GM03348 (cell line): ENCODE measurements at regions not wholly inside any gene's neighbourhood (a gene's known extent, or its start where the extent isn't known, plus 50 kb on each side); places are given as distances from the start of the nearest gene placed in this dataset.

Experiments used
- DNase-seq: peaks from one replicate; pipeline ENCODE4 v3.0.0; 2012; ENCODE audit warnings: low spot score

DNA sequence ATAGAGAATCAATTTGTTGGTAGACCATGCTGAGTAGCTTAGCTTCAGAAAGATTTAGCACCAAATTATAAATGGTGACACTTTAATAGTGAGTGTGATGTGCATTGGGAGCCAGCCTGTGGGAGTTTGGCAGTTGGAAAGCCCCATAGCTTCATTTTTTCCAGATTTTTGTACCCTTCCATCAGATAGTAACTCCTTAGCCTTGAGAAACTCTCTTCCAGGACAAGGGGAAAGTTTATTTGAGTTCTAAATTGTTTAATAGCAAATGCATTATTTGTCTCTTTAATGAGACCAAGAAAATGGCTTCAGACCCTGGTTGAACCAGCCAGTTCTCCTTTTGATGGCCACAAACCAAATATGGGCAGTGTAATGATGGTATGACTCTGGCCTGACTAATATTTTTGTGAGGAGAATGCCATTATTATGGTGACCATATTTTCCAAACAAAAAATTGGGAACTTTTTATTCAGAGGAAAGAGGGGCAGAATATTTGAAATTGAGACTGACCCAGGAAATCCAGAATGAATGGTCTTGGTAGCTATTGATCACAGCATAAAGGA lies 49.8 kb downstream of the PLCE1 start:
- no peak for DNase-seq

GRCh38 chr10:94046098-94046497 lies 52.4 kb downstream of the PLCE1 start:
- no peak for DNase-seq

DNA sequence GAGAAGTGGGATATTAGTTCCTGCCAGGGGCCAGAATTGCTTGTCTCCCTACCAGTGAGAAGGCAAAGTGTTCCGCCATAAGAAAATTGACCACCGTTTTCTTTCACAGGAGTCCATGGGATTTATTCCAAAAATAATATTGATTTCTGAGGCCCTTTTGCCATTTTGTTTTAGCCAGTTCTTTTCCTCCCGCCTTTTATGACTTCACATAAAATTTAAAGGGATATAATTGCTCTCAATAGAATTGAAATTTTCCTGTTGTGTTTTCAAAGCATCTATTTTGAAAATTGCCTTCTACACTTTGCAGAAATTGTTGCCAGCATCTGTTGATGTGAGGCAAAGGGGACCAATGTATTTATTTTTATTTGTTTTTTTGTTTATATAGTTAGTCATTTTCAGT lies 53.6 kb downstream of the PLCE1 start:
- no peak for DNase-seq

GRCh38 chr10:94049911-94050310 lies 56.2 kb downstream of the PLCE1 start:
- no peak for DNase-seq

- DNase-seq, result no peak
Measured at GRCh38 chr10:94052281-94052680, 58.5 kb downstream of the PLCE1 start.

DNA sequence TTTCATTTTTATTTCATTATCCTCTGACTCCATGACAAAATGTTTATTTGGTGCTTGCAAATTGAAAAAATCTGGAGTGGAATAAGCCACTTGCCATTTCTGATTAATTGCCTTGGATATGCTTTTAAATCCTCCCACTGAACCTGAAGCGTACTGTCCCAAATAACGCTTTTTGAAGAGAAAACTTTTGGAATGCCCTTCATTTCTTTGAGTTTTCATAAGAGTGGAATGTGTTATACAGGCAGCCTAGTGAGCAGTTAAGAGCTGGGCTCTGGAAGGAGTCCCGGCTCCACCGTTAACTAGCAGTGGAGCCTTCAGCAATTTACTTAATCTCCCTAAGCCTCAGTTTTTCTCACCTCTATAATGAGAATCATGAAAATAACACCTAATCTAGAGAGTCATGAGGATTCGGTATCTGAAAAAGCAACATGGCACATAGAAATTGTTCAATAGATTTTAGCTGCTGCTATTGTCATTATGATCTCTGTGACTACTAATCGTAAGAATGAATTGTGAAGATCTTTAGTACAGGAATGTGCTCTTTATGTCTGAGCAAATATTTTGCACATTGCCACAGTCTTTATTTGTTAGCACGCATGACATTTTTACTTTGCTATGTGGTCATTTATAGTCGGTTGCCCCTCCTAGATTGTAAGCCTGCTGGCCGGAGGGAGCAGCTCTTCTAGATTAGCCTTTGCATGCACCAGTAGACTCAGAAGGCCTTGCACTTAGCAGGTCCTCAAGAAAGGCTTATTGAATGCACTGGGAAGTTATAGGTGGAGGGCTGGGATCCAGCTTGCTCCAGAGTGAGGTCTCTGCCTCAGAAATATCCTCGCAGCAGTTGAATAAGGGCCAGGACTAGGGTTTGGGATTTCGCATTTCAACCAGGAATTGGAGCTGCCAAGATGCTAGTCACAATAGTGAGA lies 59.4 kb downstream of the PLCE1 start:
- peak; percentile 64 for DNase-seq

GRCh38 chr10:94059178-94059883 lies 65.6 kb downstream of the PLCE1 start:
- DNase-seq, result no peak

DNA sequence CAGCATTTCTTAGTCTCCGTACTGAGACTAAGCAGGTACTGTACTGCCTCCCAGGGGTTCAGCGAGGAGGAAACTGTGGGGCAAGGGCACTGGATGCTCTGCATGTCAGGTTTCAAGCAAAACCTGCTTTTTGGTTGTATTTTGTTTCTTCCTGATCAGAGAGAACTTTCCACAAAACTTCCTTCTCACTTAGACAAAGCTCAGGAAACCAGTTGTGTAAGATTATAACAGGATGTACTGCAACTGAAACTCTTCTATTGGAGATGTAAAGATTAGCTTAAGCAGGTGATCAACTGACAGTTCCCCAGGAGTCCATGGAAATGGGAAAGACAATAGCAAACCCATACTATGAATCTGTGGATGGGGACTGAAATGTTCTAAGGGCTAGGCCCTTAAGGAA lies 67.3 kb downstream of the PLCE1 start:
- DNase-seq, result no peak

- DNase-seq, result no peak
Measured at GRCh38 chr10:94062611-94063010, 68.9 kb downstream of the PLCE1 start.

- DNase-seq, result peak; percentile 26
Measured at GRCh38 chr10:94065362-94065761, 71.6 kb downstream of the PLCE1 start.

DNA sequence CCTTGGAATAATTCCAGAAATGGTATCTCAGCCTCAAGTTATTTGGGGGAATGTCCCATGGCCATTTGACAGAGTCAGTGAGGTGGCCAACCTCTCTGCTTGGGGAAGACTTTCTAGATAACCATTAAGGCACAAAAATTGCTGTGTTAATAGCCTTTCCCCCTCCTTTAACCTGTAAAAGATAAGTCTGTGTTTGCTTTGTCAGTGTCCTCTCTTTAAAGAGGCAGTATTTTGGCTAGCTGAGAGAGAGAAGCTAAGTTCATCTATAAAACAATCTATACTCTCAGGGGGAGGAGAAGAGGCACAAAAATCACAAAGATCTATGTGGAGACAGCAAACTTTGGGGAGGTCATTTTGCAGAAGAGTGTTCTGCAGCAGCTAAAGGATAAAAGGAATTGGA lies 72.1 kb downstream of the PLCE1 start:
- DNase-seq, result no peak

DNA sequence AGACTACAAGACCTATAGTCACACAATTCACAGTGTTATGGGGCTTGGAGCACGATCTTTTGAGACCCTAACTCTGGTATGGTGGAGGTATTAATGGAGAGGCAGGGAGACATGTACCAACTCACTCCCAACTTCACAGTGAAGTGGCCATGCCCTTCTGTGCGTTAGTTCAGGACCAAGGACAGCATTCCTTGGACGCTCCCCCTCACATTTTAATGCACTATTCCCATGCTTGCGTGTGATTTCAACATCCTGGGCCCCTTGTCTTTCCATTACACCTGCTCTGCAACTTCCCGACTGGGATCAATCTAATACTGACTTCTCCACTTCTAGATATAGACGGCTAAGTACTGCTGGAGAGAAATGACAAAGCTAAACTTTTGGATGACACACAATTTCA lies 72.7 kb downstream of the PLCE1 start:
- DNase-seq, result peak; percentile 46

- no peak for DNase-seq
Measured at GRCh38 chr10:94069884-94070283, 76.2 kb downstream of the PLCE1 start.

DNA sequence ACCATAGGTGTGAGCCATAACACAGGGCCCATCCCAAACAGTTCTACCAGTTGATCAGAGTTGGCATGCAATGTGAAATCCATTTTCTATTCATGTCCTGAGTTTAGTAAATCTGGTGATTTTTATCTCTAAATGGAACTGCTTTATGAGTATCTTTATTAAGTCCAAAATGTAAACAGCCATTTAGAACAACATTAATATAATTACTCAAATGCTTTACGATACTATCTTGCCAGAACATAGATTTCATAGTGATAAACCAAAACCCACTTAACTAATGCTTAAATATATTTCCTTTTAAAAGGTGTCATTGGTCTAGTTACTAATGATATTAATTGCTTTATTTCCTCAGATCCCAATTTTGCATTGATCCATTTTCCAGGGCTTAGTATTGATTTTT lies 80.7 kb downstream of the PLCE1 start:
- DNase-seq, result no peak

GRCh38 chr10:94075506-94075905 lies 81.8 kb downstream of the PLCE1 start:
- DNase-seq, result no peak

GRCh38 chr10:94076325-94076841 lies 82.7 kb downstream of the PLCE1 start:
- peak; percentile 79 for DNase-seq

- no peak for DNase-seq
Measured at GRCh38 chr10:94077042-94077441, 83.3 kb downstream of the PLCE1 start.

- no peak for DNase-seq
Measured at GRCh38 chr10:94080108-94080507, 86.4 kb downstream of the PLCE1 start.

DNA sequence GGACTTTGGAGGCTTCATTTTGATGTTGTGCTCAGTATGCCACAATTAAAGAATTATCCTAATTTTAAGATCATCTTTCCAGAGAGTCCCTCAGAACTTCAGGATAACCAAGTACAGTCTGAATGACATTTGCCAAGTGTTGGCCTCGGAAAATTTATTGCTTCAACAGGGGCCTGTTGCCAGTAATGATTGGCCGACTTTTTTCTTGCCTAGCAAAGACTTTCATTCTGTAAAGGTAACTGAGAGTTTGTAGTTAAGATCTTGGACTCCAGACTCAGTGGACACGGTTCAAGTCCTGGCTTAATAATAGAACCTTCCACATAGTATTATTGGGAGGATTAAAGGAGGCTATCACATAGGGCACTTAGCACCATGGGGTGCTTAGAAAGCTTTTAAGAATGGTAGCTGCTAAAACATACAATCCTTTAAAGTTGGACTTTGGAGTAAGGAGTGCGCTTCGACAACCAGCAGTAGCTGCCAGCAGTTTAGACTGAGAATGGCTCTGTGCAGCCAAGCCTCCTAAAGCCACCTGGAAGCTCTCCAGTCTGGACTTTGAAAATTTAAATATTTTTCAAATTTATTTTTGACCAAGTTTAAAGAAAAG lies 90.0 kb downstream of the PLCE1 start:
- DNase-seq, result no peak

GRCh38 chr10:94084344-94084743 lies 90.6 kb downstream of the PLCE1 start:
- no peak for DNase-seq

- DNase-seq, result no peak
Measured at GRCh38 chr10:94085288-94085687, 91.6 kb downstream of the PLCE1 start.

DNA sequence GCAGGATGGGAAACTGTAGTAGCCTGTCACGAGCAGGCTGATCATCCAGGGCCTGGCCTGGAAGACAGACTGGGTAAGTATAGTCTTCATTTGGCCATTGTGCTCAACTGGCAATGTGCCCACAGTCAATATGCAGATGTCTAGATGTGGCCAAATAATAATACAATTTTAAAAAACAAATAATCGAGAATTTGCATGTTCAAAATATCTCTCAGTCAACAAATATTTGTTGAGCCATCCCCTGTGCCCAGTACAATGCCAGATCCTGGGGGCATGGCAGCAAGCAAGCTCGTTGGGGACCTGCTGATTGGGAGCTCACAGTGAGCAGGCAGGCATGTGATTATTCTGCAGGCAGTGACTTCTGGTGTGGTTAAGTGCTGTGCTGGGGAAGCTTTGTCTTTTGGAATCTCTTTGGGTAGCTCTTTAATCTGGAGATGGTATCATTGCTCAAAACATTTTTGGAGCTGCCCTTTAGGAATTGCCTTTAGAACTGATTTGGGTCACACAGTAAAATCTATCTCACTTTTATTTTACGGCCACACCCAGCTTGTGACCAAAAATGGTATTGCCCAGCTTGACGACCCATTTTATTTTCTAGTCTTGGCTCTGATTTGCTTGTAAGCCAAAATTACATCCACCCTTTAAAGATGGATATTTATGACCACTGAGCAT lies 92.2 kb downstream of the PLCE1 start:
- DNase-seq, result no peak
